Fibroblast of the aortic adventitia (primary cell): ENCODE measurements at regions not wholly inside any gene's neighbourhood (a gene's known extent, or its start where the extent isn't known, plus 50 kb on each side); places are given as distances from the start of the nearest gene placed in this dataset.

ENCODE experiments used
- DNase-seq: peaks from one replicate; pipeline ENCODE4 v3.0.0-alpha.2; 2010; ENCODE audit warnings: low read depth
- H3K4me3 ChIP-seq: 2 replicates; pipeline ENCODE4 v1.5.1; 2011; ENCODE audit warnings: low read depth, mild to moderate bottlenecking, control low read depth, low read length, moderate library complexity
- CTCF ChIP-seq: IDR thresholded peaks from 2 replicates; pipeline ENCODE4 v1.5.1; 2011; ENCODE audit warnings: mild to moderate bottlenecking, low read length, control low read depth, inconsistent platforms; ENCODE audit not compliant: insufficient read depth

GRCh38 chr13:59447846-59448620, 715.7 kb downstream of the DIAPH3 start:
- no peak overlapping the region for H3K4me3 ChIP-seq
- DNase-seq, result no peak
- TF ChIP-seq CTCF, result no peak

GRCh38 chr13:59449750-59450149, 714.0 kb downstream of the DIAPH3 start:
- no peak for DNase-seq
- H3K4me3 ChIP-seq, result no peak overlapping the region
- TF ChIP-seq CTCF, result no peak

- TF ChIP-seq CTCF, result no peak
- DNase-seq, result no peak
- no peak overlapping the region for H3K4me3 ChIP-seq
Observed at GRCh38 chr13:59450229-59450628, 713.5 kb downstream of the DIAPH3 start.

- no peak for TF ChIP-seq CTCF
- DNase-seq, result no peak
- H3K4me3 ChIP-seq, result no peak overlapping the region
Observed at GRCh38 chr13:59451236-59451635, 712.5 kb downstream of the DIAPH3 start.

GRCh38 chr13:59452189-59452890, 711.4 kb downstream of the DIAPH3 start:
- no peak for DNase-seq
- no peak for TF ChIP-seq CTCF
- H3K4me3 ChIP-seq, result no peak overlapping the region

GRCh38 chr13:59458908-59459579, 704.7 kb downstream of the DIAPH3 start:
- peak; percentile 20 for DNase-seq
- TF ChIP-seq CTCF, result no peak
- no peak overlapping the region for H3K4me3 ChIP-seq
